Vagina (tissue), 2 donors: ENCODE measurements at regions not wholly inside any gene's neighbourhood (a gene's known extent, or its start where the extent isn't known, plus 50 kb on each side); places are given as distances from the start of the nearest gene placed in this dataset.

ENCODE experiments used
- POLR2AphosphoS5 ChIP-seq, 2 donors: sonication (generic); formaldehyde crosslinking; IDR thresholded peaks; one replicate each; pipeline ENCODE4 v1.9.0; 2017; ENCODE audit warnings: antibody characterized with exemption in 2 of 2, mild to moderate bottlenecking in 2 of 2, low read depth in 1 of 2; ENCODE audit not compliant: insufficient read depth in 1 of 2
- TF ChIP-seq, protein P1 (sequence below), 3 experiments: fragments of 450-650 bp in 2 of 3; fragments of 200-600 bp in 1 of 3; sonication (generic) in 1 of 3; IDR thresholded peaks; one replicate each; pipeline ENCODE4 v1.5.1; 2017 to 2019; ENCODE audit warnings: antibody characterized with exemption in 3 of 3, mild to moderate bottlenecking in 2 of 3, moderate library complexity in 2 of 3

- TF ChIP-seq, protein P1, sequence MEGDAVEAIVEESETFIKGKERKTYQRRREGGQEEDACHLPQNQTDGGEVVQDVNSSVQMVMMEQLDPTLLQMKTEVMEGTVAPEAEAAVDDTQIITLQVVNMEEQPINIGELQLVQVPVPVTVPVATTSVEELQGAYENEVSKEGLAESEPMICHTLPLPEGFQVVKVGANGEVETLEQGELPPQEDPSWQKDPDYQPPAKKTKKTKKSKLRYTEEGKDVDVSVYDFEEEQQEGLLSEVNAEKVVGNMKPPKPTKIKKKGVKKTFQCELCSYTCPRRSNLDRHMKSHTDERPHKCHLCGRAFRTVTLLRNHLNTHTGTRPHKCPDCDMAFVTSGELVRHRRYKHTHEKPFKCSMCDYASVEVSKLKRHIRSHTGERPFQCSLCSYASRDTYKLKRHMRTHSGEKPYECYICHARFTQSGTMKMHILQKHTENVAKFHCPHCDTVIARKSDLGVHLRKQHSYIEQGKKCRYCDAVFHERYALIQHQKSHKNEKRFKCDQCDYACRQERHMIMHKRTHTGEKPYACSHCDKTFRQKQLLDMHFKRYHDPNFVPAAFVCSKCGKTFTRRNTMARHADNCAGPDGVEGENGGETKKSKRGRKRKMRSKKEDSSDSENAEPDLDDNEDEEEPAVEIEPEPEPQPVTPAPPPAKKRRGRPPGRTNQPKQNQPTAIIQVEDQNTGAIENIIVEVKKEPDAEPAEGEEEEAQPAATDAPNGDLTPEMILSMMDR (IDR thresholded peaks at IDR 0.05), result no peak
- TF ChIP-seq POLR2AphosphoS5 (IDR thresholded peaks at IDR 0.05; ENCODE audit: insufficient read depth in 1 of 2, low read depth in 1 of 2), result no peak
Measured at GRCh38 chr18:29096079-29096770, 919.3 kb upstream of the CDH2 start.
